ENCODE measurements at regions not wholly inside any gene's neighbourhood (a gene's known extent, or its start where the extent isn't known, plus 50 kb on each side); places are given as distances from the start of the nearest gene placed in this dataset.

DNA sequence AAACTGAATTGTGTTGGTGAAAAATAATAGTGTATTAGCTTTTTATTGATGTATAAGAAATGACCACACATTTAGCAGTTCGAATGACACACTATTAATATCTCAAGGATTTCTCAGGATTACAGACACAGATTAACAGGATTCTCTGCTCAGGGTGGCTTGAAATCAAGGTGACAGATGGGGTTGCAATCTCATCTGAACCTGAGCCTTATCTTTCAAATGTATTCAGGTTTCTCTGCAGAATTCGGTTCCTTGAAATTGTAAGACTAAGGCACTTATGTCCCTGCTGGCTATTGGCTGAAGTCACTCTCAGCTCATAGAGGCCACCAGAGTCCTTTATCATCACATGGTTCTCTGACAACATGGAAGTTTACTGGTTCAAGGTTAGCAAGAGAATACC lies 1780.1 kb downstream of the ARAP2 start:
- TF ChIP-seq, protein P1, sequence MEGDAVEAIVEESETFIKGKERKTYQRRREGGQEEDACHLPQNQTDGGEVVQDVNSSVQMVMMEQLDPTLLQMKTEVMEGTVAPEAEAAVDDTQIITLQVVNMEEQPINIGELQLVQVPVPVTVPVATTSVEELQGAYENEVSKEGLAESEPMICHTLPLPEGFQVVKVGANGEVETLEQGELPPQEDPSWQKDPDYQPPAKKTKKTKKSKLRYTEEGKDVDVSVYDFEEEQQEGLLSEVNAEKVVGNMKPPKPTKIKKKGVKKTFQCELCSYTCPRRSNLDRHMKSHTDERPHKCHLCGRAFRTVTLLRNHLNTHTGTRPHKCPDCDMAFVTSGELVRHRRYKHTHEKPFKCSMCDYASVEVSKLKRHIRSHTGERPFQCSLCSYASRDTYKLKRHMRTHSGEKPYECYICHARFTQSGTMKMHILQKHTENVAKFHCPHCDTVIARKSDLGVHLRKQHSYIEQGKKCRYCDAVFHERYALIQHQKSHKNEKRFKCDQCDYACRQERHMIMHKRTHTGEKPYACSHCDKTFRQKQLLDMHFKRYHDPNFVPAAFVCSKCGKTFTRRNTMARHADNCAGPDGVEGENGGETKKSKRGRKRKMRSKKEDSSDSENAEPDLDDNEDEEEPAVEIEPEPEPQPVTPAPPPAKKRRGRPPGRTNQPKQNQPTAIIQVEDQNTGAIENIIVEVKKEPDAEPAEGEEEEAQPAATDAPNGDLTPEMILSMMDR (IDR thresholded peaks at IDR 0.05; ENCODE audit: unreplicated experiment in 3 of 3), result no peak
- Mint-ChIP-seq H3K9me3 (peaks cover 6% of the 10 kb centered on the region), H3K27me3 (ENCODE audit: low read depth) (no peaks in the 10 kb centered on the region), H3K4me3 (no peak overlapping the region), H3K27ac (no peak overlapping the region), H3K36me3 (ENCODE audit: low read depth) (no peaks in the 10 kb centered on the region), H3K4me1 (no peaks in the 10 kb centered on the region)

DNA sequence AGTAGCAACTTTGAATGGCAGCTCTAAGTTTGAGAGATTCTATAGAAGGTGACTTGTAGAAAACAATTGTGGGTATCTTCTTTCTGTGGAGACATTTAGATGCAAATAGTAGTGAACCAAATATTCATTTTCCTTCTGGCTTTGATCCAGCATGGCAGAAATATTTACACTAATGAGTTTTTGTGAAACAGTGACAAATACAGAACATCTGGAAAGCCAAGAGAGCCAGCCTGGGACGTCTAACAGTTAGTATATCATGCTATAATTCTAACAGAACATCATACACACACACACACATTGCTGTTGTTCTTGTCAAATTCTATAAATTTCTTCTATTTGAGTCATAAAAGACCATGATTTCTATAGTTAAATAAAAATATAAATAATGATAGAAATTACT lies 1777.9 kb downstream of the ARAP2 start:
- Mint-ChIP-seq H3K4me3 (no peak overlapping the region), H3K27ac (no peak overlapping the region), H3K27me3 (ENCODE audit: low read depth) (no peaks in the 10 kb centered on the region), H3K36me3 (ENCODE audit: low read depth) (no peaks in the 10 kb centered on the region), H3K9me3 (peaks cover 6% of the 10 kb centered on the region), H3K4me1 (no peaks in the 10 kb centered on the region)
- TF ChIP-seq, protein P1 (IDR thresholded peaks at IDR 0.05; ENCODE audit: unreplicated experiment in 3 of 3), result no peak

DNA sequence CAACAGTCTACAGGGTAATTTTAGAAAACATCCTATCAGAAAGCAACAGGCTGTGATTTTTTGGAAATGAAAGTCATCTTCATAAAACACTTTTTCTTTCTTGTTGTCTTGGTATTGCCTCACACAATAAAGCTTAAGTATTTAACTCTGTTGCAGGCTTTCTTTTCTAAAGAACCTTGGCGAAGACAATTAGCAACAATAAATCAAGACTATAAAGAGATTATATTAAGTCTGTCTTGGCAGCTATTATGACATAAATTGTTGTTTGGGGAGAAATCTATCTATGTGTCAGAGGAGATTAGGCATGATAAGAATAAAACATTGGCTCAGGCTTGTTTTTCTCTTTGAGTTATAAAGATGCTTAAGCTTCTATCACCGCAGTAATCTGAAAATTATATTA lies 1774.8 kb downstream of the ARAP2 start:
- Mint-ChIP-seq H3K36me3 (ENCODE audit: low read depth) (no peaks in the 10 kb centered on the region), H3K4me3 (no peak overlapping the region), H3K9me3 (peaks cover 7% of the 10 kb centered on the region), H3K27ac (no peak overlapping the region), H3K27me3 (ENCODE audit: low read depth) (no peaks in the 10 kb centered on the region), H3K4me1 (no peaks in the 10 kb centered on the region)
- TF ChIP-seq, protein P1 (IDR thresholded peaks at IDR 0.05; ENCODE audit: unreplicated experiment in 3 of 3), result no peak

DNA sequence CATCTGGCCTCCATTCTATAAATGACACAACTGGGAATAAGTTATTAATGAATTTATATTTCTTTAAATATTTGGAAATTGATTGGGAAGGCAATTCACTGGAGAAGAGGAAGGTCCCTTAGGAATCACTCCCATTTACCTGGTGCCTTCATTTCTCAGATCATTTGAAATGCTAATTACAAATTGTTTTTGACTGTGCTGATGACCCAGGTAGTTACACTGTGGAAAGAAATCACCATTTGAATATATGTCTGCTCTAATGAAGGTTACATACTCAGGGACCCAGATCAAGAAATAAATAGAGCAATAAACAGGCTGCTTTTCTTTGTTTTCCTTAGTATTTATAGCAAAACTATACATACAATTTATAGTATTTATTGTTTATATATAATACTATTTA lies 1759.1 kb downstream of the ARAP2 start:
- H3K27ac Mint-ChIP-seq, result no peak overlapping the region
- no peak overlapping the region for H3K4me3 Mint-ChIP-seq
- TF ChIP-seq, protein P1 (IDR thresholded peaks at IDR 0.05; ENCODE audit: unreplicated experiment in 3 of 3), result no peak
- no peaks in the 10 kb centered on the region for H3K9me3 Mint-ChIP-seq
- H3K36me3 Mint-ChIP-seq (ENCODE audit: low read depth), result no peaks in the 10 kb centered on the region
- H3K27me3 Mint-ChIP-seq (ENCODE audit: low read depth), result no peaks in the 10 kb centered on the region
- no peaks in the 10 kb centered on the region for H3K4me1 Mint-ChIP-seq

DNA sequence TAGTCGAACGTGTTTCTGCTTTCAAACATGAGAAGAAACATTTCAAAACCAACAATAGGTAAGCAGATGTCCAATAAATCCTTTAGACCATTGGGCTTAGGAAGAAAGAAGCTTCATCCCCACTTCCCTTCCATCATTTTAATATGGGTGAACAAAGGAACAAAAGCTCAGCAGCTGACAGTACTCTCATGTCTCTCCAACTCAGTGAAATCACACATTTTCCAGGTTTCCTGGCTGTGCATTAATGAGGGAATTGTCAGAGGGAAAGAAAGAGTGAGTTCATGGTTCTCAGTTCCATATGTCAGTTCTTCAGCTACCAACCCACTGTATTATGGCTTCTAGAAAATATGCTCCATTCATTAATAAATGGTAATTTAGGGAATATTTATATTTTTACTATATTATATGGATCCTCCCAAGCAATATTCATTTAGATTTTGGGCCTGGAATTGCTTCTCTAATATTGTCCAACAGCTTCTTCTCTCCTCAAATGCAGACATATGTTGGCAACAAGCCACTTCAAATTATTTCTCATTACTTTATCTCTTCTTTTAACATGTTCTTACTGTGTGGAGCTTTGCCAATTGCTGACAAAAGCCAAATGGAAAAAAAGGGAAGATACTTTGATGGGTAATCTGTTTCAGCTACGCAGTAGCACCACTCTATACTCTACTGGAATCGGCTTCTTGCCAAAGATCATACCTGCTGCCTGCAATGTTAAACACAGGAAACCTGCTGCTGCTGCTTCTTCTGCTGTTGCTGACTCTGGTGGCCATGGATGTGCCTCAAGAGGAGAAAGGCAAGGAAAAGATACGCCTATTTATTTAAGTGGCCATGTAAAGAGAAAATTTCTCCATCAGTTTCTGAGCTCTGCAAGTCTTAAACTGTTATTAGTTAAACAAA lies 1757.6 kb downstream of the ARAP2 start:
- Mint-ChIP-seq H3K9me3 (no peaks in the 10 kb centered on the region), H3K4me3 (no peak overlapping the region), H3K36me3 (ENCODE audit: low read depth) (no peaks in the 10 kb centered on the region), H3K4me1 (no peaks in the 10 kb centered on the region), H3K27me3 (ENCODE audit: low read depth) (no peaks in the 10 kb centered on the region), H3K27ac (no peak overlapping the region)
- TF ChIP-seq, protein P1 (IDR thresholded peaks at IDR 0.05; ENCODE audit: unreplicated experiment in 3 of 3), result no peak

DNA sequence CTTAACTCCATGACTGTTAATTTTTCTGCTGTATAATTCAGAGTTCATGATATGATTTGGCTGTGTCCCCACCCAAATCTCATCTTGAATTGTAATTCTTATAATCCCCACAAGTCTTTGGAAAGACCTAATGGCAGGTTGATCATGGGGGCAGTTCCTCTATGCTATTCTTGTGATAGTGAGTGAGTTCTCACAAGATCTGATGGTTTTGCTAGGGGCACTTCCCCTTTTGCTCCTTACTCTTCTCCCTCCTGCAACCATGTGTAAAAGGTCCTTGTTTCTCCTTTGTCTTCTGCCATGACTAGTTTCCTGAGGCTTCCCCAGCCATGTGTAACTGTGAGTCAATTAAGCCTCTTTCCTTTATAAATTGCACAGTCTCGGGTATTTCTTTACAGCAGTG lies 1751.9 kb downstream of the ARAP2 start:
- TF ChIP-seq, protein P1 (IDR thresholded peaks at IDR 0.05; ENCODE audit: unreplicated experiment in 3 of 3), result no peak

More for the DNA sequence above, 1751.9 kb downstream of the ARAP2 start:
- peaks cover 2% of the 10 kb centered on the region for H3K9me3 Mint-ChIP-seq
- no peaks in the 10 kb centered on the region for H3K36me3 Mint-ChIP-seq (ENCODE audit: low read depth)
- H3K27me3 Mint-ChIP-seq (ENCODE audit: low read depth), result no peaks in the 10 kb centered on the region
- no peak overlapping the region for H3K27ac Mint-ChIP-seq
- no peak overlapping the region for H3K4me3 Mint-ChIP-seq
- H3K4me1 Mint-ChIP-seq, result no peaks in the 10 kb centered on the region

Measured in nephron (organoid).